HCT116 (cell line): ENCODE measurements at regions not wholly inside any gene's neighbourhood (a gene's known extent, or its start where the extent isn't known, plus 50 kb on each side); places are given as distances from the start of the nearest gene placed in this dataset.

Experiments used
- ATAC-seq: fragments of 200-7000 bp; cut with Tn5 transposase; 2 replicates; pipeline ENCODE4 v1.9.1; 2020; ENCODE audit warnings: mild to moderate bottlenecking, moderate library complexity
- BruUV-seq: library from RNA; stranded (reverse); fragments of 400-500 nt; replicated peaks from 2 replicates; lab custom pipeline; 2021; lab: Mats Ljungman, UMichigan
- CTCF ChIA-PET: fragments of 300-600 bp; sonication (Branson Sonifier 250); formaldehyde crosslinking; loops from one replicate; lab custom pipeline; 2021; ENCODE audit warnings: antibody characterized with exemption; lab: Charles Lee
- POLR2A ChIA-PET: fragments of 300-600, 350-600 bp; sonication (Branson Sonifier 250); formaldehyde crosslinking; loops from one replicate; lab custom pipeline; 2021; ENCODE audit warnings: antibody characterized with exemption; lab: Charles Lee
- RAD21 ChIA-PET, 2 experiments: fragments of 300-600 bp; sonication (Branson Sonifier 250); formaldehyde crosslinking; loops; one replicate each; lab custom pipeline; 2023; ENCODE audit warnings: low total read pairs in 2 of 2; ENCODE audit not compliant: uncharacterized antibody in 2 of 2, unreplicated experiment in 2 of 2, low non-redundant PET in 1 of 2; lab: Charles Lee
- DNase-seq: peaks from one replicate; pipeline ENCODE4 v3.0.0-alpha.2; 2010; ENCODE audit warnings: low read depth, low spot score
- H2AFZ ChIP-seq: fragments of 200-600 bp; shearing (Covaris generic), sonication (generic); 2 replicates; pipeline ENCODE4 v1.6.1; 2017; ENCODE audit warnings: low read depth, mixed run types, mixed read lengths, antibody characterized with exemption, low read length; ENCODE audit not compliant: poor library complexity, severe bottlenecking
- H3K27ac ChIP-seq: 2 replicates; pipeline ENCODE4 v1.5.1; 2012; ENCODE audit warnings: low read depth, low read length
- H3K27me3 ChIP-seq: fragments of 200-600 bp; sonication (generic); 2 replicates; pipeline ENCODE4 v1.6.1; 2016; ENCODE audit warnings: mixed run types, low read length, mixed read lengths; ENCODE audit not compliant: insufficient read depth
- H3K36me3 ChIP-seq, 2 experiments: fragments of 200-500 bp in 1 of 2; fragments of 200-600 bp in 1 of 2; sonication (Bioruptor generic) in 1 of 2; sonication (generic) in 1 of 2; 2 replicates each; pipeline versions ENCODE4 v1.5.1 to v1.6.1; 2014 to 2016; ENCODE audit warnings: low read length in 2 of 2, inconsistent platforms in 1 of 2, mixed read lengths in 1 of 2, mixed run types in 1 of 2; ENCODE audit not compliant: insufficient read depth in 2 of 2, control insufficient read depth in 1 of 2
- H3K4me1 ChIP-seq, 2 experiments: fragments of 200-600 bp in 1 of 2; sonication (generic) in 1 of 2; 2 replicates each; pipeline versions ENCODE4 v1.5.1 to v1.6.1; 2012 to 2017; ENCODE audit warnings: low read length in 2 of 2, inconsistent platforms in 1 of 2, mild to moderate bottlenecking in 1 of 2, mixed read lengths in 1 of 2, mixed run types in 1 of 2, moderate library complexity in 1 of 2; ENCODE audit not compliant: insufficient read depth in 2 of 2, control insufficient read depth in 1 of 2
- H3K4me2 ChIP-seq: fragments of 200-600 bp; sonication (generic); 2 replicates; pipeline ENCODE4 v1.6.1; 2017; ENCODE audit warnings: mixed run types, low read length, mixed read lengths
- H3K4me3 ChIP-seq, 2 experiments: fragments of 200-600 bp in 1 of 2; sonication (generic) in 1 of 2; replicated peaks in 1 of 2; 2 replicates each; pipeline ENCODE4 v1.5.1; 2011 to 2016; ENCODE audit warnings: low read length in 2 of 2, control low read depth in 1 of 2, low read depth in 1 of 2, mild to moderate bottlenecking in 1 of 2, mixed read lengths in 1 of 2, mixed run types in 1 of 2
- H3K79me2 ChIP-seq: fragments of 200-600 bp; sonication (generic); 2 replicates; pipeline ENCODE4 v1.6.1; 2017; ENCODE audit warnings: mild to moderate bottlenecking, mixed run types, low read length, moderate library complexity, mixed read lengths; ENCODE audit not compliant: insufficient read depth
- H3K9ac ChIP-seq: fragments of 200-600 bp; sonication (generic); 2 replicates; pipeline ENCODE4 v1.6.1; 2016; ENCODE audit warnings: low read length, mixed read lengths
- H3K9me2 ChIP-seq: fragments of 200-600 bp; sonication (generic), shearing (Covaris generic); 2 replicates; pipeline ENCODE4 v1.6.1; 2017; ENCODE audit warnings: mixed run types, mild to moderate bottlenecking, moderate library complexity; ENCODE audit not compliant: insufficient read depth
- H3K9me3 ChIP-seq, 2 experiments: fragments of 200-500 bp in 1 of 2; fragments of 200-600 bp in 1 of 2; sonication (Bioruptor generic) in 1 of 2; sonication (generic) in 1 of 2; 2 replicates each; pipeline ENCODE4 v1.6.1; 2014 to 2017; ENCODE audit warnings: low read length in 2 of 2, mixed read lengths in 2 of 2, inconsistent platforms in 1 of 2, low read depth in 1 of 2, mild to moderate bottlenecking in 1 of 2, mixed run types in 1 of 2, moderate library complexity in 1 of 2; ENCODE audit not compliant: control insufficient read depth in 1 of 2, insufficient read depth in 1 of 2
- H4K20me1 ChIP-seq: fragments of 200-600 bp; sonication (generic), shearing (Covaris generic); 2 replicates; pipeline ENCODE4 v1.6.1; 2017; ENCODE audit warnings: mixed run types, mild to moderate bottlenecking, moderate library complexity; ENCODE audit not compliant: insufficient read depth
- CEBPB ChIP-seq: IDR thresholded peaks from 2 replicates; pipeline ENCODE4 v1.6.1; 2012; ENCODE audit warnings: low read depth
- CTCF ChIP-seq, 3 experiments: fragments of 200-600 bp in 1 of 3; sonication (generic) in 1 of 3; IDR thresholded peaks in 2 of 3; conservative IDR thresholded peaks in 1 of 3; 2 replicates each; pipeline ENCODE4 v1.5.1; 2012 to 2017; ENCODE audit warnings: low read depth in 2 of 3, low read length in 2 of 3, antibody characterized with exemption in 1 of 3, borderline replicate concordance in 1 of 3, control low read depth in 1 of 3, mild to moderate bottlenecking in 1 of 3, mixed read lengths in 1 of 3, mixed run types in 1 of 3, moderate library complexity in 1 of 3; ENCODE audit not compliant: insufficient read depth in 1 of 3
- EGR1 ChIP-seq: IDR thresholded peaks from 2 replicates; pipeline ENCODE4 v1.6.1; 2012; ENCODE audit warnings: low read depth
- JUND ChIP-seq: IDR thresholded peaks from 2 replicates; pipeline ENCODE4 v1.6.1; 2012
- POLR2AphosphoS5 ChIP-seq: IDR thresholded peaks from 2 replicates; pipeline ENCODE4 v1.6.1; 2011; ENCODE audit warnings: mild to moderate bottlenecking, low read depth, low read length, moderate library complexity
- YY1 ChIP-seq: IDR thresholded peaks from 2 replicates; pipeline ENCODE4 v1.6.1; 2011; ENCODE audit warnings: low read length, low read depth, moderate library complexity, mild to moderate bottlenecking; ENCODE audit not compliant: insufficient replicate concordance; ENCODE audit errors: extremely low read depth
- intact Hi-C: fragments of 100-400 bp; cut with micrococcal nuclease; formaldehyde crosslinking; loops from 2 replicates; pipeline ENCODE4 v1.10.0; 2022

- no peaks in the 10 kb centered on the region for H3K79me2 ChIP-seq
- no peak for ATAC-seq
- no peaks in the 10 kb centered on the region for H3K36me3 ChIP-seq
- H3K9me3 ChIP-seq, result no peaks in the 10 kb centered on the region
- H3K9ac ChIP-seq, result no peak overlapping the region
- H3K27me3 ChIP-seq, result peaks cover 38% of the 10 kb centered on the region
- no peak for TF ChIP-seq POLR2AphosphoS5
- RAD21 ChIA-PET, result no interaction called here
- POLR2A ChIA-PET, result no interaction called here
- no peaks in the 10 kb centered on the region for H3K4me1 ChIP-seq
- no peaks in the 10 kb centered on the region for H3K9me2 ChIP-seq
- H3K27ac ChIP-seq, result no peak overlapping the region
- no peaks in the 10 kb centered on the region for H4K20me1 ChIP-seq
- intact Hi-C loops, result no loop called here
- CTCF ChIA-PET, result no interaction called here
- no peak overlapping the region for H2AFZ ChIP-seq
- no peak overlapping the region for H3K4me3 ChIP-seq
- no TSS peak for BruUV-seq
- no peak for DNase-seq
- no peak overlapping the region for H3K4me2 ChIP-seq
Observed at GRCh38 chr2:121961761-121962160, 206.3 kb downstream of the TSN start.

GRCh38 chr2:121965661-121966060 lies 210.2 kb downstream of the TSN start:
- CTCF ChIA-PET, result no interaction called here
- no peaks in the 10 kb centered on the region for H4K20me1 ChIP-seq
- intact Hi-C loops, result no loop called here
- H3K27me3 ChIP-seq, result peaks cover 37% of the 10 kb centered on the region
- TF ChIP-seq JUND (no peak), EGR1 (no peak), YY1 (no peak), CTCF (IDR thresholded peaks at IDR 0.05 in 2 of 3, conservative IDR thresholded peaks at IDR 0.05 in 1 of 3; ENCODE audit: borderline replicate concordance in 1 of 3, insufficient read depth in 1 of 3, low read depth in 2 of 3, low read length in 2 of 3) (no peak), CEBPB (no peak)
- no peaks in the 10 kb centered on the region for H3K4me1 ChIP-seq
- no peaks in the 10 kb centered on the region for H3K36me3 ChIP-seq
- no peak overlapping the region for H3K9ac ChIP-seq
- H3K79me2 ChIP-seq, result no peaks in the 10 kb centered on the region
- no TSS peak for BruUV-seq
- no peak overlapping the region for H2AFZ ChIP-seq
- no peak overlapping the region for H3K4me2 ChIP-seq
- H3K4me3 ChIP-seq, result no peak overlapping the region
- no peak overlapping the region for H3K27ac ChIP-seq
- DNase-seq (no peak), ATAC-seq (no peak)
- RAD21 ChIA-PET, result no interaction called here
- no peaks in the 10 kb centered on the region for H3K9me2 ChIP-seq
- POLR2A ChIA-PET, result no interaction called here
- no peaks in the 10 kb centered on the region for H3K9me3 ChIP-seq
